CD14-positive monocyte (primary cell): ENCODE measurements at regions not wholly inside any gene's neighbourhood (a gene's known extent, or its start where the extent isn't known, plus 50 kb on each side); places are given as distances from the start of the nearest gene placed in this dataset.

Source experiments
- DNase-seq, 3 donors: peaks; one replicate each; pipeline ENCODE4 v3.0.0-alpha.2; 2011 to 2022
- H2AFZ ChIP-seq: 2 replicates; pipeline ENCODE4 v1.6.0; 2012; ENCODE audit warnings: mild to moderate bottlenecking, low read depth, low read length, inconsistent platforms; ENCODE audit not compliant: insufficient read depth, poor library complexity, severe bottlenecking
- H3K27ac ChIP-seq, 2 donors: 1 replicate in 1 of 2; 2 replicates in 1 of 2; pipeline ENCODE4 v1.5.1; 2012 to 2013; ENCODE audit warnings: low read length in 2 of 2, control low read depth in 1 of 2, inconsistent platforms in 1 of 2, low read depth in 1 of 2, mild to moderate bottlenecking in 1 of 2
- H3K27me3 ChIP-seq, 2 donors: one replicate each; pipeline versions ENCODE4 v1.6.0 to v1.6.1; 2011 to 2013; ENCODE audit warnings: low read length in 2 of 2; ENCODE audit not compliant: control insufficient read depth in 2 of 2, insufficient read depth in 2 of 2
- H3K36me3 ChIP-seq, 2 donors: replicated peaks in 1 of 2; 1 replicate in 1 of 2; 2 replicates in 1 of 2; pipeline versions ENCODE4 v1.5.1 to v1.6.1; 2012 to 2013; ENCODE audit warnings: low read length in 2 of 2, control low read depth in 1 of 2, inconsistent platforms in 1 of 2, mild to moderate bottlenecking in 1 of 2; ENCODE audit not compliant: insufficient read depth in 2 of 2, control insufficient read depth in 1 of 2
- H3K4me1 ChIP-seq, 2 donors: 1 replicate in 1 of 2; 2 replicates in 1 of 2; pipeline versions ENCODE4 v1.5.1 to v1.6.1; 2012 to 2013; ENCODE audit warnings: low read length in 2 of 2, control low read depth in 1 of 2, inconsistent platforms in 1 of 2, mild to moderate bottlenecking in 1 of 2, moderate library complexity in 1 of 2; ENCODE audit not compliant: insufficient read depth in 2 of 2, control insufficient read depth in 1 of 2
- H3K4me2 ChIP-seq: replicated peaks from 2 replicates; pipeline ENCODE3; 2012; ENCODE audit warnings: low read length, moderate library complexity, mild to moderate bottlenecking; ENCODE audit not compliant: poor library complexity, severe bottlenecking; ENCODE audit errors: extremely low read depth
- H3K4me3 ChIP-seq, 3 experiments: fragments of 200-600 bp in 1 of 3; sonication (generic) in 1 of 3; replicated peaks in 1 of 3; 1 replicate in 2 of 3; 2 replicates in 1 of 3; pipeline ENCODE4 v1.5.1; 2011 to 2013; ENCODE audit warnings: low read length in 3 of 3, mild to moderate bottlenecking in 3 of 3, control low read depth in 2 of 3, low read depth in 2 of 3, inconsistent platforms in 1 of 3, moderate library complexity in 1 of 3
- H3K79me2 ChIP-seq: 2 replicates; pipeline ENCODE4 v1.6.0; 2012; ENCODE audit warnings: mild to moderate bottlenecking, control low read depth, inconsistent platforms, low read length, moderate library complexity; ENCODE audit not compliant: insufficient read depth
- H3K9ac ChIP-seq: 2 replicates; pipeline ENCODE4 v1.6.0; 2017; ENCODE audit warnings: low read length, mild to moderate bottlenecking; ENCODE audit not compliant: insufficient read depth, poor library complexity, severe bottlenecking
- H3K9me3 ChIP-seq, 2 donors: replicated peaks in 1 of 2; 1 replicate in 1 of 2; 2 replicates in 1 of 2; pipeline versions ENCODE4 v1.5.1 to v1.6.1; 2012 to 2013; ENCODE audit warnings: low read length in 2 of 2, control low read depth in 1 of 2; ENCODE audit not compliant: control insufficient read depth in 1 of 2, insufficient read depth in 1 of 2
- H4K20me1 ChIP-seq: 2 replicates; pipeline ENCODE4 v1.6.0; 2012; ENCODE audit warnings: mild to moderate bottlenecking, low read length, control low read depth, moderate library complexity; ENCODE audit not compliant: insufficient read depth
- H3K27ac Mint-ChIP-seq, 7 donors: one replicate each; pipeline ENCODE4 v1.8.0; 2020; ENCODE audit warnings: mild to moderate bottlenecking in 7 of 7, mixed read lengths in 7 of 7, moderate library complexity in 6 of 7, inconsistent platforms in 2 of 7
- H3K27me3 Mint-ChIP-seq, 3 donors: one replicate each; pipeline ENCODE4 v1.8.0; 2021 to 2022; ENCODE audit warnings: low read depth in 3 of 3, mild to moderate bottlenecking in 3 of 3, mixed read lengths in 3 of 3, moderate library complexity in 3 of 3, inconsistent platforms in 1 of 3
- H3K36me3 Mint-ChIP-seq, 2 donors: one replicate each; pipeline ENCODE4 v1.8.0; 2020; ENCODE audit warnings: mixed read lengths in 2 of 2, inconsistent platforms in 1 of 2, mild to moderate bottlenecking in 1 of 2
- H3K4me1 Mint-ChIP-seq: one replicate; pipeline ENCODE4 v1.8.0; 2020; ENCODE audit warnings: mild to moderate bottlenecking, mixed read lengths
- H3K4me3 Mint-ChIP-seq, 2 donors: one replicate each; pipeline ENCODE4 v1.8.0; 2020; ENCODE audit warnings: mild to moderate bottlenecking in 2 of 2, mixed read lengths in 2 of 2, moderate library complexity in 1 of 2
- H3K9me3 Mint-ChIP-seq, 7 donors: one replicate each; pipeline ENCODE4 v1.8.0; 2020 to 2022; ENCODE audit warnings: mixed read lengths in 7 of 7, mild to moderate bottlenecking in 6 of 7, moderate library complexity in 6 of 7, inconsistent platforms in 2 of 7
- CTCF ChIP-seq: fragments of 200-600 bp; IDR thresholded peaks from one replicate; pipeline ENCODE4 v1.8.0; 2022; ENCODE audit warnings: antibody characterized with exemption, mild to moderate bottlenecking
- WGBS: methylation state at CpG from one replicate; pipeline ENCODE4 v1.1.5; 2013; ENCODE audit warnings: missing lambda C conversion rate; ENCODE audit not compliant: insufficient coverage; 5-methylcytosine and 5-hydroxymethylcytosine counted together
- intact Hi-C, 2 donors: fragments of 100-400 bp; cut with micrococcal nuclease; formaldehyde crosslinking; loops; one replicate each; pipeline versions ENCODE4 v1.15.0 to v1.15.1; 2023

DNA sequence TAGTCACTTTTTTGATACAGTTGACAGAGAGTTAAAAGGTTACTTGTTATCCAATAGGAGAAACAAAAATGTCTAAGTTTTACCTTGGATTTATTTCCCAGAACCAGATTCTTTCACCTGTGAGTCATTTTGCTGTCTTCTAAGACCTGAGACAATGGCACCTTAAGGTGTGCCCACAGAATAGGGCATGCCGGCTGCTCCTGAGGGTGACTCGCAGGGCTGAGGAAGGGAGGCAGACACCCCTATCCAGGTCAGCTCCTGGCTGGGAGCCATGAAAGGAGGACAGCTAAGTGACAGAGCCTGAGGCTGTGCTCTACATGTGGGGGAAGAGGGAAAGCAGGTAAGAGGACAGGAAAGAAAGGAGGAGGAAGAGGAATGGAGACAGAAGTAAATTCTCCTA lies 67.8 kb downstream of the RASSF10 start:
- intact Hi-C loops: no loop called here
- 94% methylated on average over 2 of the region's 2 CpGs for WGBS
- H3K4me3 Mint-ChIP-seq: no peak overlapping the region
- H3K27ac Mint-ChIP-seq: no peak overlapping the region
- no peak overlapping the region for H2AFZ ChIP-seq
- peaks cover 0 to 9% (median 5%) of the 10 kb centered on the region in 3 donors for H3K27me3 Mint-ChIP-seq
- no peaks in the 10 kb centered on the region for H3K4me1 Mint-ChIP-seq
- TF ChIP-seq CTCF: no peak
- no peaks in the 10 kb centered on the region for H3K36me3 Mint-ChIP-seq
- DNase-seq: no peak
- H4K20me1 ChIP-seq: no peaks in the 10 kb centered on the region
- no peaks in the 10 kb centered on the region for H3K36me3 ChIP-seq
- H3K4me3 ChIP-seq: no peak overlapping the region
- H3K4me1 ChIP-seq: no peaks in the 10 kb centered on the region
- no peak overlapping the region for H3K9ac ChIP-seq
- H3K27ac ChIP-seq: no peak overlapping the region
- no peaks in the 10 kb centered on the region for H3K79me2 ChIP-seq
- H3K9me3 ChIP-seq: no peaks in the 10 kb centered on the region
- H3K9me3 Mint-ChIP-seq: peaks cover 0 to 6% (median 0%) of the 10 kb centered on the region in 7 donors
- H3K27me3 ChIP-seq: no peaks in the 10 kb centered on the region
- H3K4me2 ChIP-seq: no peak overlapping the region

GRCh38 chr11:13080861-13081260 lies 71.7 kb downstream of the RASSF10 start:
- no peaks in the 10 kb centered on the region for H3K4me1 Mint-ChIP-seq
- no peak overlapping the region for H3K4me3 Mint-ChIP-seq
- Histone ChIP-seq H3K4me3 (no peak overlapping the region), H3K4me2 (no peak overlapping the region), H3K9ac (no peak overlapping the region), H2AFZ (no peak overlapping the region), H3K4me1 (no peaks in the 10 kb centered on the region), H3K27ac (no peak overlapping the region), H3K79me2 (no peaks in the 10 kb centered on the region), H3K36me3 (no peaks in the 10 kb centered on the region), H3K9me3 (no peaks in the 10 kb centered on the region), H4K20me1 (no peaks in the 10 kb centered on the region), H3K27me3 (no peaks in the 10 kb centered on the region)
- intact Hi-C loops: no loop called here
- H3K9me3 Mint-ChIP-seq: peaks cover 0 to 11% (median 3%) of the 10 kb centered on the region in 7 donors
- no peak for TF ChIP-seq CTCF
- WGBS: 85% methylated on average over 5 of the region's 8 CpGs
- no peak for DNase-seq
- H3K36me3 Mint-ChIP-seq: no peaks in the 10 kb centered on the region
- H3K27me3 Mint-ChIP-seq: peaks cover 2 to 10% (median 5%) of the 10 kb centered on the region in 3 donors
- no peak overlapping the region for H3K27ac Mint-ChIP-seq
